ENCODE measurements at regions not wholly inside any gene's neighbourhood (a gene's known extent, or its start where the extent isn't known, plus 50 kb on each side); places are given as distances from the start of the nearest gene placed in this dataset.

DNA sequence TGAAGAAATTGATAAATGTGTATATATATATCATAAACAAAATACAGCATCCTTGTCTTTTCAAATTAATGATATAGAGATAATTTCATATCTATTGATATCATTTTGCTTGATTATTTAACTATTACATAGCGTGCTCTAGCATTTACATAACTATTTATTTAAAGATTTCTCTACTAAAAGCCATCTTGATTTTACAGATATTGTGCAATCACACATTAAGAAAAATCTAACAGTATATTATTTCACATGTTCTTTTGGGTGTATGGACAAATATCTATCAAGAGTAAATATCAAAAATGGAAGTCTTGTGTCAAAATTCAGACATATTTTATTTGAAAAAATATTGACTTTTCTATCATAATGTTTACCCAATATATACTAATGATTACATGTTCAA, 966.8 kb downstream of the SLITRK5 start:
- TF ChIP-seq, protein P1, sequence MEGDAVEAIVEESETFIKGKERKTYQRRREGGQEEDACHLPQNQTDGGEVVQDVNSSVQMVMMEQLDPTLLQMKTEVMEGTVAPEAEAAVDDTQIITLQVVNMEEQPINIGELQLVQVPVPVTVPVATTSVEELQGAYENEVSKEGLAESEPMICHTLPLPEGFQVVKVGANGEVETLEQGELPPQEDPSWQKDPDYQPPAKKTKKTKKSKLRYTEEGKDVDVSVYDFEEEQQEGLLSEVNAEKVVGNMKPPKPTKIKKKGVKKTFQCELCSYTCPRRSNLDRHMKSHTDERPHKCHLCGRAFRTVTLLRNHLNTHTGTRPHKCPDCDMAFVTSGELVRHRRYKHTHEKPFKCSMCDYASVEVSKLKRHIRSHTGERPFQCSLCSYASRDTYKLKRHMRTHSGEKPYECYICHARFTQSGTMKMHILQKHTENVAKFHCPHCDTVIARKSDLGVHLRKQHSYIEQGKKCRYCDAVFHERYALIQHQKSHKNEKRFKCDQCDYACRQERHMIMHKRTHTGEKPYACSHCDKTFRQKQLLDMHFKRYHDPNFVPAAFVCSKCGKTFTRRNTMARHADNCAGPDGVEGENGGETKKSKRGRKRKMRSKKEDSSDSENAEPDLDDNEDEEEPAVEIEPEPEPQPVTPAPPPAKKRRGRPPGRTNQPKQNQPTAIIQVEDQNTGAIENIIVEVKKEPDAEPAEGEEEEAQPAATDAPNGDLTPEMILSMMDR (conservative IDR thresholded peaks at IDR 0.05; ENCODE audit: low read depth, low read length): no peak
- TF ChIP-seq EZH2phosphoT487 (IDR thresholded peaks at IDR 0.05; ENCODE audit: borderline replicate concordance, low read length) (no peak), EZH2 (IDR thresholded peaks at IDR 0.05; ENCODE audit: low read length, unreplicated experiment) (no peak)
